Naive B cell (primary cell): ENCODE measurements at regions not wholly inside any gene's neighbourhood (a gene's known extent, or its start where the extent isn't known, plus 50 kb on each side); places are given as distances from the start of the nearest gene placed in this dataset.

Experiments
- ATAC-seq, 2 donors: fragments of 150-1000 bp; cut with Tn5 transposase; 2 replicates each; pipeline ENCODE4 v1.10.0; 2021; ENCODE audit warnings: low read depth in 2 of 2, mild to moderate bottlenecking in 2 of 2, moderate library complexity in 2 of 2
- DNase-seq: peaks from one replicate; pipeline ENCODE4 v3.0.0; 2022
- H3K27ac Mint-ChIP-seq, 6 donors: one replicate each; pipeline ENCODE4 v1.8.0; 2020 to 2022; ENCODE audit warnings: mild to moderate bottlenecking in 6 of 6, mixed read lengths in 6 of 6, moderate library complexity in 5 of 6, inconsistent platforms in 2 of 6
- H3K27me3 Mint-ChIP-seq, 3 donors: one replicate each; pipeline ENCODE4 v1.8.0; 2021 to 2022; ENCODE audit warnings: mixed read lengths in 3 of 3, mild to moderate bottlenecking in 1 of 3
- H3K36me3 Mint-ChIP-seq, 2 donors: one replicate each; pipeline ENCODE4 v1.8.0; 2020 to 2022; ENCODE audit warnings: mixed read lengths in 2 of 2, inconsistent platforms in 1 of 2, mild to moderate bottlenecking in 1 of 2
- H3K4me1 Mint-ChIP-seq, 3 donors: one replicate each; pipeline ENCODE4 v1.8.0; 2020 to 2022; ENCODE audit warnings: mixed read lengths in 3 of 3, inconsistent platforms in 1 of 3, mild to moderate bottlenecking in 1 of 3, moderate library complexity in 1 of 3
- H3K4me3 Mint-ChIP-seq, 8 donors: one replicate each; pipeline ENCODE4 v1.8.0; 2020 to 2022; ENCODE audit warnings: mild to moderate bottlenecking in 8 of 8, mixed read lengths in 8 of 8, moderate library complexity in 8 of 8, inconsistent platforms in 2 of 8
- H3K9me3 Mint-ChIP-seq, 7 donors: one replicate each; pipeline ENCODE4 v1.8.0; 2020 to 2022; ENCODE audit warnings: mixed read lengths in 7 of 7, mild to moderate bottlenecking in 5 of 7, inconsistent platforms in 2 of 7, moderate library complexity in 1 of 7

DNA sequence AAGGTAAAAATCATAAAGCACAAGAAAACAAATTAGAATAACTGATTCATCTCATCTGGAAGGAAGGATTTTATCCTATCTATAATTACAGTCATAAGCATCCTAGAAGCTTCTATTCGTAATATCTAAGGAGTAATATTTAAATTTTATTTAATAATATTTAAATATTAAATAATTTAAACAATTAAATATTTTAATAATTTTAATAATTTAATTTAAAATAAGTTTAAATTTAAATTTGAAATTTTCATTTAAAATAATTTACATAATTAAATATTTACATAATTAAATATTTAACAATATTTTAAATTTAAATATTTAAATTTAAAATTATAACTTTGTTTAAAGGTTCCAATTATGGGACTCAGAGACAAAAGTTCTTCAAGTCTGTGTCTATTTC, 127.5 kb upstream of the GK2 start:
- Mint-ChIP-seq H3K4me3 (no peak overlapping the region), H3K27me3 (no peaks in the 10 kb centered on the region), H3K4me1 (no peaks in the 10 kb centered on the region), H3K27ac (no peak overlapping the region), H3K9me3 (no peaks in the 10 kb centered on the region), H3K36me3 (no peaks in the 10 kb centered on the region)
- ATAC-seq (no peak), DNase-seq (no peak)

DNA sequence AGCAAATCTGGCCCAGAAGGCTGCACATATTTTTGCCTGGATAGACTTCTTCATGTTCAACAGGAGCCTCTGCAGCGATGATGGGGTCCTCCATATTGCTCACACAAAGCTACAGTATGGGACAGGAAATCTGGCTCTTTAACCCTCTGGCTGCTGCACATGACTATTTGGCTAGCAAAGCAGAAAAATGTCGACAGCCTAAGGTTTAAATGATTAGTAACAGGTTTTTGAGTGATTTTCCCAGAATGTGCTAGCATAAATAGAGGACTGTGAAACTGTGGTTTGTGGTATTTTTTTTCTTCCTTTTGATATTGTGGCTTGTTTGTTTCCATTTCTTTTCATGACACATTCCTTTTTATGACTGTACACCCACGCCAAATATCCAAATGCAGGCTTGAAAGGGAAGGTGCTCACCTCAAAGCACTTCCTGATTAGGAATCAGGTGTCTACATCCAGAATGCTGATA, 120.2 kb upstream of the GK2 start:
- H3K27me3 Mint-ChIP-seq = peaks cover 0 to 8% (median 0%) of the 10 kb centered on the region in 3 donors
- H3K4me3 Mint-ChIP-seq = no peak overlapping the region
- H3K4me1 Mint-ChIP-seq = no peaks in the 10 kb centered on the region
- H3K36me3 Mint-ChIP-seq = no peaks in the 10 kb centered on the region
- DNase-seq = no peak
- no peaks in the 10 kb centered on the region for H3K9me3 Mint-ChIP-seq
- H3K27ac Mint-ChIP-seq = no peak overlapping the region
- ATAC-seq = no peak

DNA sequence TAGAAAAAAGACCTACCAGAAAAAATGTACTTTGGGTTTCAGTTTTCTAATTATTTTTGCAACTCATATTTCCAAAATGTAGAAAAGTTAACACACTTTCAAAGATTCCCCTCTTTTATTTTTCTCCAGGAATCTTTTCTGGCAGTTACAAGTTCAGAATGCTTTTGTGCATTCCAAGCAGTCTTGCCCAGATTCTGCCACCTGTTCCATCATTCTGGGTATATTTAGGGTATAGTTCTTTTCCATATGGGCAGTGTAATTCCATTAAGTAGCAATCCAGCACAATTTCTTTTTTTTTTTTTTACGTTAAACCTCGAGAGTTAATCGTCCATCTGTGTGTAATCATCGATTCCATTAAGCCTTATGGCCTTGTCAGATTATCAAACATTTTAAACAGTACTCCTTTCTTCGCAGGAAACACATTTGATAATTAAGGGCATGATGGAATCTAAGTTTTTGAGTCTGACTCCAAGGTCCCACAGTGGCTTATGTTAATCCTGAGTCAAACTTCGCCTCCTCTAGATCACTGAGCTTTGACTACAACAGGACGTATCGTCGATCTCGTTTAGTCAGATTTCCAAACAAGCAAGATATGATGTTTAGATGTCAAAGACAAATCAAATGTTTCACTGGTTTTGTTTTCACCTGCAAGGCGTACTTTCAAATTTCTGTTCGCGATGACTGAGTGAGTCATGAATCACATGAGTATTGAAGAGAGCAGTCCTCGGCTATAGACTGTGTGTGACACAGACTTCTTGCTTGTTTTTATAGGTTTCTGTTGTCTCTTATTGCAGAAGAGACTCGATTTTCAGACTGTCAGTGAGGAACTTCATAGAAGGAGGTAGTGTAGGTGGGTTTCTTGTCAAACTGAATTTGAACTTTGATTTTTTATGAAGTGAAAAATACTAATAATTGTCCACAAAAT, 118.9 kb upstream of the GK2 start:
- no peak overlapping the region for H3K4me3 Mint-ChIP-seq
- ATAC-seq = no peak
- no peak for DNase-seq
- H3K27ac Mint-ChIP-seq = no peak overlapping the region
- H3K4me1 Mint-ChIP-seq = no peaks in the 10 kb centered on the region
- peaks cover 0 to 8% (median 0%) of the 10 kb centered on the region in 3 donors for H3K27me3 Mint-ChIP-seq
- no peaks in the 10 kb centered on the region for H3K36me3 Mint-ChIP-seq
- H3K9me3 Mint-ChIP-seq = peaks cover 0 to 2% (median 0%) of the 10 kb centered on the region in 7 donors

DNA sequence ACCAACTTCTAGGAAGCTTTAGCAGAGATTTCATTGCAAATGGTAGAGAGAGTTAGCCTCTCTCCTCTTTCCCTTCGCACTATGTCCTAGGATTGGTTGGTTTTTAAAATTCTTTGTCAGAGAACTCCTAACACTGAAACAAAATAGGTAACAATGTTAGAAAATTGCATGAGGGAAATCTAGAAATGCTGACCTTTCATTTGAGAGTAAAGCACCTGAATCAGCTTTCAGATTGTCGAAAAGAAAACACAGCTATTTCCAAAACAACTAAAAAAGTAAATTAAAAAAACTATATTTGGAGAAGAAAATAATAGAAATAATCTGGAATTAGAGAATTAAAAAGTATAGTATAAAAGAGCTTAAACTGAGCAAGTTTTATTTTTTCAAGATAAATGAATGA, 108.1 kb upstream of the GK2 start:
- H3K9me3 Mint-ChIP-seq = peaks cover 0 to 12% (median 0%) of the 10 kb centered on the region in 7 donors

DNA sequence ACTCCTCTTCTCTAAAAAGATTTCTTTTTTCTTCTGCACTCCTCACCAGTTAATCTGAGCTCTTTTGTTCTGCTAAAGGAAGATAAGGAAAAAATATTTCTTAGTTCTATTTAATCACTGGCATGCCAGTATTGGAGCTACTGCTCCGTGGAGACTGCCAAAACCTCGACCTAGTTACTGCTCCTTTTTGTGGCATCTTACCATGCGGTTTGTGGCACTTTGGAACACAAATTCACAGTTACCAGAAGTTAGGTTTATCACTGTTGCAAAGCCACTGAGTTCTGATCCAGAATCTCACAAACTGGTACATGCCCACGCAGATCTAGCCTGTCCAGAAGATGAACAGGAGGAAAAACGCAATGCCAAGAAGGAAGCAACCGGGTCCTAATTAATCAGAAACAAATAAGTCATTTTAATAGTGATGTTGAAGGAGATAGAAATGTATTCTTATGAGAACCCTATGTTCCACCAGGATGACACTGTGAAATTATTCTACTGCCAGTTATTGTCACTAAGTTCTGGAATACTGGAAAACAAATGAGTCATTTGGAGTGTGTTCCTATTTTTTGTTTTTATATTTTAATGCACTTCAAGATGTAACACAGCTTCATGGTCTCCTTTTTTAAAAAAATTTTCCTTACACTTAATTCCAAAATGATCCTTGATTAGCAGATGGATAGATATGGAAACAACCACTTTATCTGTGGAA, 106.7 kb upstream of the GK2 start:
- ATAC-seq = no peak
- Mint-ChIP-seq H3K9me3 (peaks cover 0 to 8% (median 0%) of the 10 kb centered on the region in 7 donors), H3K27me3 (peaks cover 0 to 12% (median 9%) of the 10 kb centered on the region in 3 donors), H3K27ac (no peak overlapping the region), H3K36me3 (no peaks in the 10 kb centered on the region), H3K4me3 (no peak overlapping the region), H3K4me1 (no peaks in the 10 kb centered on the region)
- DNase-seq = no peak

More for the DNA sequence above, 108.1 kb upstream of the GK2 start:
- ATAC-seq (no peak), DNase-seq (no peak)
- H3K4me1 Mint-ChIP-seq = no peaks in the 10 kb centered on the region
- peaks cover 0 to 12% (median 12%) of the 10 kb centered on the region in 3 donors for H3K27me3 Mint-ChIP-seq
- no peak overlapping the region for H3K27ac Mint-ChIP-seq
- no peaks in the 10 kb centered on the region for H3K36me3 Mint-ChIP-seq
- H3K4me3 Mint-ChIP-seq = no peak overlapping the region

DNA sequence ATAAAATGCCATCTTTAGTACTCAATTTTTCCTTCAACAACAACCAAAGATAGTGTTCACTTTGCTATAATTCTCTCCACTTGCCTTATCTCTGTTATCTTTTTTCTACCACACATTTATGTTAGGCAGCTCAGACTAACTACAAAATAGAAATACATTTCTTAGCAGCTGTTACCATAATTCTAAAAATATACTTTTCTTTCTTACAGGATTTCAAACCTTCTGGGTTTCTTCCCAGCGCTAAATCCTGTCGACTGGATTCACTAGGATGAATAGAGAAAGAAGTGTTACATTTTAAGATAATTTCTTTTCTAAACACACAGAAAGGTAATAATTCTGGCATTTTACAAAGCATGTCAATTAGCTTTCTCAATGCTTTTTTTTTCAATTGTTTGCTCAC, 105.5 kb upstream of the GK2 start:
- Mint-ChIP-seq H3K4me3 (no peak overlapping the region), H3K4me1 (no peaks in the 10 kb centered on the region), H3K27me3 (peaks cover 0 to 12% (median 8%) of the 10 kb centered on the region in 3 donors), H3K9me3 (peaks cover 0 to 4% (median 0%) of the 10 kb centered on the region in 7 donors), H3K27ac (no peak overlapping the region), H3K36me3 (no peaks in the 10 kb centered on the region)
- DNase-seq (no peak), ATAC-seq (no peak)

DNA sequence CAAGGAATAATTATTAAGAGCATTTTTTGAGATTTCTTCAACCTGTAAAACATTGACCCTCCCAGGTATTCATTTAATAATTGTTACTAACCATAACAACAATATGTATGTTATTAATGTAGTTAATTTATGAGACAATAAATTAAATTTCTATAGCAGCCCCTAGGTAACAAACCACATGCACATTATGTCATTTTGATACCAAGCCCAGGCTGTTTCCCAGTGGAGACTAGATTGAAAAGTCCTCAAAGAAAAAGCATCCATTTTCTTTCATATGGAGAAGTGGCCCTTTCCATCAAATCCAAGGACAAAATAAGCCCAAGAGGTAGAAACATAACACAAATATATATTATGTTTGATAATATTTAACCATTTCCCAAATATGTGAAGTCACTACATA, 104.3 kb upstream of the GK2 start:
- H3K4me3 Mint-ChIP-seq = no peak overlapping the region
- H3K36me3 Mint-ChIP-seq = no peaks in the 10 kb centered on the region
- no peak for DNase-seq
- no peaks in the 10 kb centered on the region for H3K4me1 Mint-ChIP-seq
- H3K27ac Mint-ChIP-seq = no peak overlapping the region
- H3K9me3 Mint-ChIP-seq = peaks cover 0 to 4% (median 0%) of the 10 kb centered on the region in 7 donors
- ATAC-seq = no peak
- H3K27me3 Mint-ChIP-seq = peaks cover 0 to 12% (median 8%) of the 10 kb centered on the region in 3 donors

DNA sequence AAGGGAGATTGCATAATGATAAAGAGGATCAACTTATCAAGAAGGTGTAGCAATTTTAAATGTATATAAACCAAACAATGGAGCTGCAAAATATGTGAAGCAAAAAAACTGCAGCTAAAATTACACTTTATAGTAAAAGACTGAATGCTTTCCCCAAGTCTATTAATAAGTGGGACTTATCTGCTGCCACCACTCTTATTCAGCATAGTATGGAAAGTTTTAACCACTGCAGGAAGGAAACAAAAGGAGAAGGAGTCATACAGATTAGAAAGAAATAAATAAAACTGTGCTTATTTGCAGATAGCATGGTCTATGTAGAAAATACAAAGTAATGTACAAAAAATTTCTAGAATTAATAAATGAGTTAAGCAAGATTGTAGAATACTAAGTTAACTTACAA, 94.1 kb upstream of the GK2 start:
- Mint-ChIP-seq H3K4me3 (no peak overlapping the region), H3K27ac (no peak overlapping the region), H3K9me3 (no peaks in the 10 kb centered on the region), H3K36me3 (no peaks in the 10 kb centered on the region), H3K27me3 (peaks cover 0 to under 1% (median 0%) of the 10 kb centered on the region in 3 donors), H3K4me1 (peaks cover 0 to 4% (median 0%) of the 10 kb centered on the region in 3 donors)
- DNase-seq = no peak
- no peak for ATAC-seq

DNA sequence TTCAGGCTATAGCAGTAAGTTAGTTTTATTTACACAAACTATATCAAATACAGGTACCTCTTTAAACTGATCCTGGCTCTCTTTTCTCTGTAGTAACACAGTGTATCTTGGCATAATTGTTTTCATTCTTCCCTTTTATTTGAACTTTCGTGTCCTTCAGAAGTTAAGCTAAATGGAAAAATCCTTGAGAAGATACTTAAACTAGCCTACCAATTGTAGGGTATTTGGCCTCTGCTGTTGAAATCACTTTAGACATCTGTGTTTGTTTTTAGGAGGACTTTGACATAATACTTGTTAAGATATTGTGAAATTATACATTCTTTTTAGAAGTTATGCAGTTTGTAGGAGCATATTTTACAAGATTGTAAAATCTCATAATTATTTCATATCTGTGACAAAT, 90.3 kb upstream of the GK2 start:
- H3K36me3 Mint-ChIP-seq = no peaks in the 10 kb centered on the region
- no peak for ATAC-seq
- no peak for DNase-seq
- H3K27me3 Mint-ChIP-seq = peaks cover 0 to 3% (median 0%) of the 10 kb centered on the region in 3 donors
- H3K4me3 Mint-ChIP-seq = no peak overlapping the region
- no peak overlapping the region for H3K27ac Mint-ChIP-seq
- no peaks in the 10 kb centered on the region for H3K4me1 Mint-ChIP-seq
- peaks cover 0 to 2% (median 0%) of the 10 kb centered on the region in 7 donors for H3K9me3 Mint-ChIP-seq

DNA sequence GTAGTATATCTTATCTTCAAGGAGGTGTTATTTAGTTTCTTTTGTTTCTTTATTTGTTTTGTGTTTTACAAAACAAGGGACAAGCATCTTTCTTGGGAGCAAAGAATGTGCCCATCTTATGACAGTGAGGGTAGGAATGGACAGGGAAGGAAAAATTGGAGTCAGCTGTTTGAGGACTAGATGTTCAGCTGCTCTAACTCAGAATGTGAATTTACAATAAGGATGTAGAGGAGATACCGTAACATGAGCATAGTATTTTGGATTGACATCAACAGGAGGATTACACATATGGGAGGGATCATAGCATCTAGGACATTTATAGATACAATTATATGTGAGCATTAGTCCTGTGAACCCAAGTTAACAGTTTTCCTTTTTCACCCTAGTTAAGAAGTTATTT, 89.0 kb upstream of the GK2 start:
- no peaks in the 10 kb centered on the region for H3K36me3 Mint-ChIP-seq
- ATAC-seq (no peak), DNase-seq (no peak)
- peaks cover 0 to 2% (median 0%) of the 10 kb centered on the region in 7 donors for H3K9me3 Mint-ChIP-seq
- H3K4me3 Mint-ChIP-seq = no peak overlapping the region
- H3K27me3 Mint-ChIP-seq = peaks cover 0 to 3% (median 0%) of the 10 kb centered on the region in 3 donors
- H3K4me1 Mint-ChIP-seq = no peaks in the 10 kb centered on the region
- no peak overlapping the region for H3K27ac Mint-ChIP-seq

DNA sequence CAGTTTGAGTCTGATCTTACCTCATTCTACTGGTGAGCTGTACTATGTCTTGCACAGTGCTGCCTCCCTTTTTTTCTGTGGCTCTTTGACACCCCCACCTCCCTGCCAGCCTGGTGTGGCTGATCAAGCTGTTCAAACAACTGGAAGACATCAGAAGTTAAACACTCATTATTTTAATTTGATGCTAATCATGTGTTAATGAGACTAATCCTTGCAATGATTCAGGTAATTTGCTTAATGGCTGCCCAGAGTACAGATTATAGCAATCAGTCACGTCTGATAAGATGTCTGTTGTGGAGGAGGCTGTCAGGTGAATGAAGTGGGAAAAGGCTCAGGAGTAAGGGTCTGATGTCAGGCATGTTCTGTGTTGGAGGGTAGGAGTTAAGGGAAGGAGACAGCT, 87.4 kb upstream of the GK2 start:
- Mint-ChIP-seq H3K4me1 (no peaks in the 10 kb centered on the region), H3K27ac (peak overlapping the region in 1 of 6 donors; percentile 49), H3K4me3 (no peak overlapping the region), H3K27me3 (peaks cover 0 to 3% (median 0%) of the 10 kb centered on the region in 3 donors), H3K36me3 (no peaks in the 10 kb centered on the region), H3K9me3 (peaks cover 0 to 2% (median 0%) of the 10 kb centered on the region in 7 donors)
- ATAC-seq = no peak
- DNase-seq = no peak

DNA sequence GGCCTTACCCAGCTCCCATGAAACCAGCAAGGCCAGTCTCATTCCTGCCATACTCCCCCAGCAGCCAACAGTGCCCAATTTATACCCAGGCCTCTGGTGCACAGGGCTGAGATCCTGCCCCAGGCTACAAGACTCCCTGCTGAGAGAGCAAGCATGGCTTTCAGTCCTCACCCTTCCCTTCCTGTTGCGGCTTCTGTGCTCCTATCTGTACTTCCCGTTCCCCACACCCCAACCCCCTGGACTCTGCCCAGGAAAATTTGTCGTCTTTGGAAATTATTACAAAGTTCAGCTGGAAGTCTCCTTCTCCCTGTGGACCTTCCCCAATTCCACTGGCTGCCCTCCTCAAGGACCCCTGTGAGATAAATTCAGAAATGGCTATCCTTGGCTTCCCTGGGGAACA, 84.1 kb upstream of the GK2 start:
- no peak overlapping the region for H3K27ac Mint-ChIP-seq
- no peak for DNase-seq
- ATAC-seq = no peak
- no peaks in the 10 kb centered on the region for H3K36me3 Mint-ChIP-seq
- no peak overlapping the region for H3K4me3 Mint-ChIP-seq
- H3K27me3 Mint-ChIP-seq = peaks cover 0 to 3% (median 0%) of the 10 kb centered on the region in 3 donors
- no peaks in the 10 kb centered on the region for H3K4me1 Mint-ChIP-seq
- peaks cover 0 to 2% (median 0%) of the 10 kb centered on the region in 7 donors for H3K9me3 Mint-ChIP-seq

DNA sequence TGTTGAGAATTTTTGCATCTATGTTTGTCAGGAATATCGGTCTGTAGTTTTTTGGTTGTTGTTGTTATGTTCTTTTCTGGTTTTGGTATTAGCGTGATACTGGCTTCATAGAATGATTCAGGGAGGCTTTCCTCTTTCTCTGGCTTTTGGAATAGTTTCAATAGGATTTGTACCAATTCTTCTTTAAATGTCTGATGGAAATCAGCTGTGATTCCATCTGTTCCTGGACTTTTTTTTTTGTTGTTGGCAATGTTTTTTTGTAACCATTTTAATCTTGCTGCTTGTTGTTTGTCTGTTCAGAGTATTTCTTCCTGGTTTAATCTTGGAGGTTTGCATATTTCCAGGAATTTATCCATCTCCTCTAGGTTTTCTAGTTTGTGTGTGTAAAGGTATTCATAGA, 81.5 kb upstream of the GK2 start:
- no peak for DNase-seq
- H3K4me1 Mint-ChIP-seq = no peaks in the 10 kb centered on the region
- no peak overlapping the region for H3K4me3 Mint-ChIP-seq
- H3K27ac Mint-ChIP-seq = no peak overlapping the region
- no peaks in the 10 kb centered on the region for H3K36me3 Mint-ChIP-seq
- no peak for ATAC-seq
- H3K9me3 Mint-ChIP-seq = peaks cover 0 to 16% (median 1%) of the 10 kb centered on the region in 7 donors
- no peaks in the 10 kb centered on the region for H3K27me3 Mint-ChIP-seq

DNA sequence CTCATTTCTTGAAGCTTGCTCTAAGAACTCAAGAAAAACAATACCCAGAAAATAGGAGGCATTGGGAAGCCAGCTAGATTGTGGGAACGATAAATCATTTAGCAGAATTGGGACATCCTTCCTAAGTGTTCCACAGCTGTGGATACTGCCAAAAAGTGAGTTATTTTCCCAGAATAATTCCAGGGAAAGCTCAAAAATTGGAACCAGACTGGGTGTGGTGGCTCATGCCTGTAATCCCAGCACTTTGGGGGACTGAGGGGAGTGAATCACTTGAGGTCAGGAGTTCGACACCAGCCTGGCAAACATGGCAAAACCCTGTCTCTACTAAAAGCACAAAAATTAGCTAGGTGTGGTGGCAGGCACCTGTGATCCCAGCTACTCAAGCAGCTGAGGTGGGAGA, 68.2 kb upstream of the GK2 start:
- DNase-seq (no peak), ATAC-seq (no peak)
- Mint-ChIP-seq H3K4me1 (no peaks in the 10 kb centered on the region), H3K36me3 (no peaks in the 10 kb centered on the region), H3K9me3 (peaks cover 0 to 8% (median 4%) of the 10 kb centered on the region in 7 donors), H3K27ac (no peak overlapping the region), H3K4me3 (no peak overlapping the region), H3K27me3 (no peaks in the 10 kb centered on the region)
